ENCODE measurements at regions not wholly inside any gene's neighbourhood (a gene's known extent, or its start where the extent isn't known, plus 50 kb on each side); places are given as distances from the start of the nearest gene placed in this dataset.
"Not testable (repeated sequence)": the region's sequence is repeated elsewhere in the genome, so short reads cannot be mapped to it uniquely, and the experiment has no call there.

DNA sequence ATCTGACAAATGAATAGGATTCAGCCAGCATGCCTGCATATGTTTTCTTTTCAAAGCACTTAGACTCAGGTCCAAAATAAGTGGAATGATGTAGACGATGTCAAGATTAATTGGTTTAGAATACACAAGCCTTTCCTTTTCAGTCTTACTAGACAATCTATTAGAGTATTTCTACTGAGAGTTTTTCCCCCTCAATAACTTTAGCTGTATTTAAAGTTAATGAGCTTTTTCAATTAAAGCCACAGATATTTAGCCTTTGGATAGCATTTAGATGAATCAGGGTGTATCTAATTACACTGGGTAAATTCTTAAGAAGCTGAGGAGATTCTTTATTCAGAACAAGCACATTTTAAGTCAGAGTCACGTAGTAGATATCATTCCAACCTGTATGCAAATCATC is 198.7 kb upstream of the MPDZ start:
- DNase-seq, result no peak

GRCh38 chr9:13470836-13471235 is 191.3 kb upstream of the MPDZ start:
- DNase-seq, result no peak

GRCh38 chr9:13467157-13467556 is 187.7 kb upstream of the MPDZ start:
- no peak for DNase-seq

GRCh38 chr9:13461414-13461991 is 182.0 kb upstream of the MPDZ start:
- DNase-seq, result no peak

DNA sequence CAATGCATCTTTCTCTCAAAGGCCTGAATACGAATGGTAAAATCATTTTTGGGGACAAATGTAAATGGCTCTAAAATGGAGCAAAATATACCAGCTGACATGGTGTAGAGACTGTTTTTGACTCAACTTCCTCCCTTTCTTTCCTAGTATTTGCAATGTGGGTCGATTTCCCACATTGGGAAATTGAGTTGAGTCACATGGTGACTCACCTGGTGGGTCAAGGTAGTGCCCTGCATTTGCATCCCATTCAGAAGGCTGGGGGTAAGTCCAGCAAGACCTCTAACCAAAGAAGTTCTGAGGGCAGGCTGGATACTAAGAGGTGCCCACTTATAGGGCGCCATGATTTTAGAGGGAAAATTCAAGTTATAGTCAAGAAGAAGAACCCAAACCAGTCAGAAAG is 179.6 kb upstream of the MPDZ start:
- no peak for DNase-seq

- DNase-seq, result no peak
These were observed 178.3 kb upstream of the MPDZ start for GRCh38 chr9:13457795-13458194.

GRCh38 chr9:13450723-13451122 is 171.2 kb upstream of the MPDZ start:
- no peak for DNase-seq

- no peak for DNase-seq
These were observed 169.0 kb upstream of the MPDZ start for GRCh38 chr9:13448482-13448881.

GRCh38 chr9:13447843-13448422 is 168.4 kb upstream of the MPDZ start:
- DNase-seq, result no peak

DNA sequence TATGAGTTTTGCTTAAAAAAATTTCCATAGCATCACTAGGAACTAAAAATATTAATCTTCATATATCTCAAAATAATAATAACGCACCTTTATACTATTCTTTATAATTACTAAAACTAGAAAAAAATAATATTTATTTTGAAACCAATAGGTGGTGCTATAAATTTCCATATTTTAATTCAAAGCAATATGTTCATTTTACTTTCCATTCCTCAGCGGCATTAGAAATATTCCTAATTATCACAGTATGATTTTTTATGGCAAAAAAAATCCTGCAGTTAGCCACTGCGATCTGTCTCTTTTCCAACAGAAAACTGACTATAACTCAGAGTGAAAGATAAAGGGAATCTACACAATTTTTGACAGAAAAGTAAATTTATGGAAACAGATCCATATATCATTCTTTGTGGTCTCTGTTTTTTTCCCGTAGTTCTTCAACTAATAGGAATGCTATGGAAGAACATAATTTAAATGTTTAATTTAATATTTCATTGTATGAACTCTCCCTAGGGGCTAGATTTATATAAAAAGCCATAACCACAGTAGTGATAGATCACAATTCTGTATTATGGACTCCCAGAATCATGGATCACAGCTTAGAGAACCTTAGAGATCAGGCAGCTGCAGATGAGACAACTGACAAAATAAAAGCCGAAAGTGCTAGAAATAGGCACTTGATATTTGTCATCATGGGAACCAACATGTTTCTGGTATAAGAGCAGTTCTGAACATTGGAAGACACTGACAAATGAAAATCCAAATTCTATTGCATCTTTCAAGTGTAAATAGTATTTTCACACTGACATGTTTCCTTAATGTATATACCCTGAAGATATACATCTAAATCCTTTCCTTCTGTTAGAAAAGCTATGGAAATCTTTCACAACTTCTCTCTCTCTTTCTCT is 167.7 kb upstream of the MPDZ start:
- DNase-seq, result no peak

GRCh38 chr9:13446286-13446937 is 166.9 kb upstream of the MPDZ start:
- no peak for DNase-seq

DNA sequence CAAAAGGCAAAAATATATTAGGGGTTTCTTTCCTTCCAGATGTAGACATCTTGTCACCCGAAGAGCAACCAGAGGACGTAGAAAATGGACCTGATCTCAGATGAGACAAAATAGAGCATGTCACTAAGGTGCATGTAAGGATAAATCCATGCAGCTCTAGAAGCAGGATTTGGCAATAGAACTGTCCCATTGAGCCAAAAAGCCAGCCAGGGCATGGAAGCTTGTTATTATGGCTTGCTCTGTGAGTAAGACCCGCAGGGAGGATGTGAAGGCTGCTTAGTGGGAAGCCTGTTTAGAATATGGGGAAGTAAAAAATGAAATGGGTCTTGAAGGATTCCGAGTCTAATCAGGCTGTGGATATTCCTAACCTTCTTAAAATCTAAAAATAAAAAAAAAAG is 165.6 kb upstream of the MPDZ start:
- DNase-seq, result no peak

DNA sequence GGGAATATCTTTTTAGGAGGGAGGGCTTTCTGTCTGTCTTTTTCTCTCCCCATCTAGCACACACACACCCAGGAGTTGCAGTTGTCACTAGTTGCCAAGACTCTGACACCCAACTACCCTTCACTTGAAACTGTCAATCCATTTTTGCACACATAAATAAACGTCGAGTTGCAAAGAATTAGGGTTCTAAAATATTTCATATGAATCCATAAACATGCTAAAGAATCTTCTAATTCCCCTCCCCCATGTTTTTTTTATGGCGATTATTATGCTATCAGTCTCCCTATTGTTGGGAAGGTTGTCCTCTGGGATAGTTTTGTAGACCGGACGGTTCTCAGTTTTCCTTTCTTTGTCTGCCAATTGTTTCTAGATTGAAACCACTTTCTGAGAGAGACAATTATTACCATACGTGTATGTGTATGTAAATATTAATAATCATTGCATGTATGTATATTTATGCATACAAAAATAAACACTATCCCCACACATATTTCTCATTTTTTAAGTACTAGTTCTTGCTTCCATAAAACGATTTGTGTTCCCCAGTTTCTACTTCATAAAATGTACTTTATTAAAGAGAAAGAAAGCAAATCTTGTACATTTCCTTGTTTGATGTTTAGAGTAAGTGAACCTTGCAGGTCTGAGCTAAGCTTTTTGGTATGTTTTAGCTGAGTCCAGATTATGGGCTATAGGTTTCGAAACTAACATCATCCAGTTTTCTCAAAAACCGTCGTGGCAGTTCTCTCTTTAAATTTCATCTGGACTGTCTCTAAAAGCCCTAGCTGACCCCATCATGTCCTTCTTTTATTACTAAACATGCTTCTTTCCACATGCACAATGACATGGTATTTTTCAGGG is 165.0 kb upstream of the MPDZ start:
- no peak for DNase-seq

- no peak for DNase-seq
These were observed 164.1 kb upstream of the MPDZ start for GRCh38 chr9:13443346-13444244.

- DNase-seq, result no peak
These were observed 160.4 kb upstream of the MPDZ start for GRCh38 chr9:13439685-13440476.

- DNase-seq, result no peak
These were observed 158.4 kb upstream of the MPDZ start for GRCh38 chr9:13437866-13438265.

DNA sequence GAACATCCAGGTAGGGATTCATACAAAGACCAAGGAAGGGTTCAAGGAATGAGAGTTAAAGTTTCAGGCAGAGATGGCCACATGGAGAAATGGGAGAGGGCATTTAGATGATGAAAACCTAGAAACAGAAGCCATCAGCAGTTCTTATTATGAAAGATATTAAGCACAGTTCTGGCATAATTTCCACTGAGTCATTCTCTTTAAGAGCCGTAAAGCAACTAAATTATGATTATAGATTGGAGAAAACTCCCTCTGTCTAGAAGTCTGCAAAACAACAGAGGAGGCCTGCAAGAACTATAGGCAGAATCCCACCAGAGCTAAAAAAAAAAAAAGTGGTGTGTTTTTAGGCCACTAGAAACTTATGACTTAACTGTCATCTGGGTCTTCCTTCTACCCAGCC is 157.1 kb upstream of the MPDZ start:
- no peak for DNase-seq

- DNase-seq, result not testable (repeated sequence)
These were observed 154.0 kb upstream of the MPDZ start for GRCh38 chr9:13433453-13433852.

- DNase-seq, result no peak
These were observed 153.4 kb upstream of the MPDZ start for GRCh38 chr9:13432904-13433303.

- no peak for DNase-seq
These were observed 152.2 kb upstream of the MPDZ start for GRCh38 chr9:13431692-13432091.

- DNase-seq, result no peak
These were observed 151.7 kb upstream of the MPDZ start for GRCh38 chr9:13431222-13431536.
